Natural killer cell (primary cell): ENCODE measurements at regions not wholly inside any gene's neighbourhood (a gene's known extent, or its start where the extent isn't known, plus 50 kb on each side); places are given as distances from the start of the nearest gene placed in this dataset.

Experiments used
- ATAC-seq, 3 donors: fragments of 150-1000 bp in 2 of 3; fragments of 200-7000 bp in 1 of 3; cut with Tn5 transposase; 1 replicate in 1 of 3; 2 replicates in 2 of 3; pipeline ENCODE4 v1.10.0; 2021; ENCODE audit warnings: mild to moderate bottlenecking in 2 of 3, moderate library complexity in 2 of 3
- DNase-seq, 2 donors: peaks; one replicate each; pipeline versions ENCODE4 v3.0.0 to v3.0.0-alpha.2; 2013 to 2021; ENCODE audit warnings: mixed read lengths in 1 of 2
- H3K27ac ChIP-seq: one replicate; pipeline ENCODE4 v1.5.1; 2013; ENCODE audit warnings: mild to moderate bottlenecking, low read length
- H3K27me3 ChIP-seq: one replicate; pipeline ENCODE4 v1.6.1; 2013; ENCODE audit warnings: low read length; ENCODE audit not compliant: control insufficient read depth, insufficient read depth
- H3K36me3 ChIP-seq: one replicate; pipeline ENCODE4 v1.6.1; 2013; ENCODE audit warnings: low read length; ENCODE audit not compliant: control insufficient read depth, insufficient read depth
- H3K4me1 ChIP-seq: one replicate; pipeline ENCODE4 v1.6.1; 2013; ENCODE audit warnings: low read length; ENCODE audit not compliant: control insufficient read depth, insufficient read depth
- H3K4me3 ChIP-seq: one replicate; pipeline ENCODE4 v1.5.1; 2013; ENCODE audit warnings: low read length
- H3K9me3 ChIP-seq: one replicate; pipeline ENCODE4 v1.6.1; 2013; ENCODE audit warnings: low read length; ENCODE audit not compliant: control insufficient read depth, insufficient read depth
- H3K27ac Mint-ChIP-seq, 2 donors: one replicate each; pipeline ENCODE4 v1.8.0; 2022; ENCODE audit warnings: mild to moderate bottlenecking in 2 of 2, mixed read lengths in 2 of 2, moderate library complexity in 1 of 2
- H3K27me3 Mint-ChIP-seq, 2 donors: one replicate each; pipeline ENCODE4 v1.8.0; 2022; ENCODE audit warnings: low read depth in 2 of 2, mixed read lengths in 2 of 2
- H3K36me3 Mint-ChIP-seq: one replicate; pipeline ENCODE4 v1.8.0; 2022; ENCODE audit warnings: mixed read lengths
- H3K4me1 Mint-ChIP-seq, 2 donors: one replicate each; pipeline ENCODE4 v1.8.0; 2022; ENCODE audit warnings: mixed read lengths in 2 of 2
- H3K4me3 Mint-ChIP-seq: one replicate; pipeline ENCODE4 v1.8.0; 2022; ENCODE audit warnings: mild to moderate bottlenecking, moderate library complexity, mixed read lengths
- H3K9me3 Mint-ChIP-seq, 2 donors: one replicate each; pipeline ENCODE4 v1.8.0; 2022; ENCODE audit warnings: mixed read lengths in 2 of 2
- WGBS: methylation state at CpG from one replicate; pipeline ENCODE4 v1.1.7; 2013; ENCODE audit warnings: missing lambda C conversion rate; ENCODE audit not compliant: insufficient coverage; 5-methylcytosine and 5-hydroxymethylcytosine counted together
- intact Hi-C: fragments of 100-400 bp; cut with micrococcal nuclease; formaldehyde crosslinking; loops from one replicate; pipeline ENCODE4 v1.14.2; 2022
- TF ChIP-seq, protein P1 (sequence below): fragments of 200-600 bp; IDR thresholded peaks from one replicate; pipeline ENCODE4 v1.8.0; 2022; ENCODE audit warnings: antibody characterized with exemption

DNA sequence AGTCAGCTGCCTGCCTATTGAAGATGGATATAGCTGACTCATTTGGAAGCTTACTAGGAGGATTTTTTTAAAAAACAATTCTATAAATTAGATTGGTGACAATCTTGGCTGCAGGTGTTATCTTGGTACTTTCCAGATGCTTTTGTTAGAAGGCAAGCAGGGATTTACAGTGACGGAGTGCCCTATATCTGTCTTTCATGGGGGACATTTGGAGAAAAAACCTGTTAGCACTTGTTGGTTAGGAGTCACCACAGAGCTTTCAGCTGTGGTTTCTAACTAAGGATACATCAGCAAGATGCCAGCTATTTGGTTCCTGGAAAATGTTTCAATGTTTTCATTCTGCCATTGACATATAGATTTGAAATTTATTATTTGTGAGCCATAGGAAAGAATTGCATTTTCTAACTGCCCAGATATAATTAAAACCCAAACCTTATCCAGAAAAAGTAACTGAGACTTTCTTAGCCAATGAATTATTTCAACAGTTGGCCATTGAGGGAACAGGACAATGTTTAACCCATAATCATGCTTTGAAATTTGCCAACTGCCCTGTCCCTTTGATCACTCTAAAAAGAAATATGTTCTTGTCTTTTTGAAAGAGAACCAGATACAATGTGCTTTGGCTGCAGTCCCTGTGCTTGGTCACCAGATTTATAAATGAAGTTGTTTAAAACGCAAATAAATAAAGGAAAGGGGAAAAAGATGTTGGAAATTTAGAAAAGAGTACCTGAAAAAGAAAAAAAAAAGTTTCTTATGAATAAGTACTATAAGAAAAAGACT is 761.0 kb upstream of the CXADR start:
- peaks cover 6% of the 10 kb centered on the region for H3K9me3 ChIP-seq
- no peak overlapping the region for H3K4me3 ChIP-seq
- Mint-ChIP-seq H3K27ac (no peak overlapping the region), H3K27me3 (no peaks in the 10 kb centered on the region), H3K4me1 (no peaks in the 10 kb centered on the region), H3K9me3 (peaks cover 14 to 22% of the 10 kb centered on the region in 2 donors), H3K4me3 (no peak overlapping the region), H3K36me3 (peaks cover 7% of the 10 kb centered on the region)
- no peaks in the 10 kb centered on the region for H3K36me3 ChIP-seq
- intact Hi-C loops = no loop called here
- H3K27me3 ChIP-seq = no peaks in the 10 kb centered on the region
- DNase-seq (no peak), ATAC-seq (no peak)
- H3K27ac ChIP-seq = no peak overlapping the region
- H3K4me1 ChIP-seq = no peaks in the 10 kb centered on the region
- TF ChIP-seq, protein P1, sequence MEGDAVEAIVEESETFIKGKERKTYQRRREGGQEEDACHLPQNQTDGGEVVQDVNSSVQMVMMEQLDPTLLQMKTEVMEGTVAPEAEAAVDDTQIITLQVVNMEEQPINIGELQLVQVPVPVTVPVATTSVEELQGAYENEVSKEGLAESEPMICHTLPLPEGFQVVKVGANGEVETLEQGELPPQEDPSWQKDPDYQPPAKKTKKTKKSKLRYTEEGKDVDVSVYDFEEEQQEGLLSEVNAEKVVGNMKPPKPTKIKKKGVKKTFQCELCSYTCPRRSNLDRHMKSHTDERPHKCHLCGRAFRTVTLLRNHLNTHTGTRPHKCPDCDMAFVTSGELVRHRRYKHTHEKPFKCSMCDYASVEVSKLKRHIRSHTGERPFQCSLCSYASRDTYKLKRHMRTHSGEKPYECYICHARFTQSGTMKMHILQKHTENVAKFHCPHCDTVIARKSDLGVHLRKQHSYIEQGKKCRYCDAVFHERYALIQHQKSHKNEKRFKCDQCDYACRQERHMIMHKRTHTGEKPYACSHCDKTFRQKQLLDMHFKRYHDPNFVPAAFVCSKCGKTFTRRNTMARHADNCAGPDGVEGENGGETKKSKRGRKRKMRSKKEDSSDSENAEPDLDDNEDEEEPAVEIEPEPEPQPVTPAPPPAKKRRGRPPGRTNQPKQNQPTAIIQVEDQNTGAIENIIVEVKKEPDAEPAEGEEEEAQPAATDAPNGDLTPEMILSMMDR = no peak
- 95% methylated on average over 2 of the region's 2 CpGs for WGBS

DNA sequence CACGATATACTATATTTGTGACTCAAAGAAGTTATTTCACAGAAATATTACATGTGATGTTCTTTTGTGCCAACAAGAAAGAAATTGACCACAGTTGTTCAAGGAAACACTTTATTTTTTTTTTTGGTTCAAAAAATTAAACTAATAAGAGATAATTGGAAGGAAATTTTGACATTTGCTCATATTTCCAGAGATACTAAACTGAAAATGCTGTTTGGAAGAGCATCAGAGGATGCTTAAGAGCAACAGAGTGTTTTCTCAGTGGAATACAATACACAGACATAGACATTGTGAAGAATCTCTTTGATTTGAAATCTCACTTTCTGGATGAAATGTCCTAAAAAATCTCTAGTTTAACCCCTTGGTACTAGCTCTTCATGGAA is 760.4 kb upstream of the CXADR start:
- Histone ChIP-seq H3K27ac (no peak overlapping the region), H3K9me3 (peaks cover 6% of the 10 kb centered on the region), H3K4me3 (no peak overlapping the region), H3K27me3 (no peaks in the 10 kb centered on the region), H3K36me3 (no peaks in the 10 kb centered on the region), H3K4me1 (no peaks in the 10 kb centered on the region)
- TF ChIP-seq, protein P1 = no peak
- Mint-ChIP-seq H3K4me3 (no peak overlapping the region), H3K36me3 (peaks cover 7% of the 10 kb centered on the region), H3K27ac (no peak overlapping the region), H3K9me3 (peaks cover 16 to 25% of the 10 kb centered on the region in 2 donors), H3K4me1 (no peaks in the 10 kb centered on the region), H3K27me3 (no peaks in the 10 kb centered on the region)
- intact Hi-C loops = no loop called here
- DNase-seq (no peak), ATAC-seq (no peak)
- no CpG with 5 or more reads among the region's 1 CpG for WGBS

GRCh38 chr21:16755061-16755460 is 757.8 kb upstream of the CXADR start:
- Histone ChIP-seq H3K4me3 (no peak overlapping the region), H3K36me3 (no peaks in the 10 kb centered on the region), H3K27ac (no peak overlapping the region), H3K27me3 (no peaks in the 10 kb centered on the region), H3K4me1 (no peaks in the 10 kb centered on the region), H3K9me3 (peaks cover 3% of the 10 kb centered on the region)
- H3K9me3 Mint-ChIP-seq = peaks cover 10 to 17% of the 10 kb centered on the region in 2 donors
- peaks cover 7% of the 10 kb centered on the region for H3K36me3 Mint-ChIP-seq
- H3K27me3 Mint-ChIP-seq = no peaks in the 10 kb centered on the region
- no peaks in the 10 kb centered on the region for H3K4me1 Mint-ChIP-seq
- DNase-seq (no peak), ATAC-seq (no peak)
- H3K27ac Mint-ChIP-seq = no peak overlapping the region
- intact Hi-C loops = no loop called here
- no peak overlapping the region for H3K4me3 Mint-ChIP-seq
- TF ChIP-seq, protein P1 = no peak

GRCh38 chr21:16767201-16767600 is 745.6 kb upstream of the CXADR start:
- H3K27me3 Mint-ChIP-seq = no peaks in the 10 kb centered on the region
- TF ChIP-seq, protein P1 = no peak
- no peaks in the 10 kb centered on the region for H3K4me1 ChIP-seq
- H3K27ac ChIP-seq = no peak overlapping the region
- no peak overlapping the region for H3K4me3 ChIP-seq
- H3K27me3 ChIP-seq = no peaks in the 10 kb centered on the region
- DNase-seq = no peak
- H3K36me3 Mint-ChIP-seq = peaks cover 5% of the 10 kb centered on the region
- ATAC-seq = no peak
- H3K4me3 Mint-ChIP-seq = no peak overlapping the region
- 93% methylated on average over 2 of the region's 2 CpGs for WGBS
- peaks cover 12 to 14% of the 10 kb centered on the region in 2 donors for H3K9me3 Mint-ChIP-seq
- no peak overlapping the region for H3K27ac Mint-ChIP-seq
- intact Hi-C loops = no loop called here
- no peaks in the 10 kb centered on the region for H3K36me3 ChIP-seq
- H3K4me1 Mint-ChIP-seq = no peaks in the 10 kb centered on the region
- H3K9me3 ChIP-seq = no peaks in the 10 kb centered on the region
